Activated CD8-positive, alpha-beta memory T cell treated with anti-CD3 and anti-CD28 coated beads, Interleukin-2, amount 50 U/mL, for 1 hour (primary cell): ENCODE measurements at regions not wholly inside any gene's neighbourhood (a gene's known extent, or its start where the extent isn't known, plus 50 kb on each side); places are given as distances from the start of the nearest gene placed in this dataset.

Experiments
- DNase-seq: peaks from one replicate; pipeline ENCODE4 v3.0.0-alpha.2; 2020; ENCODE audit errors: extremely low read depth

DNA sequence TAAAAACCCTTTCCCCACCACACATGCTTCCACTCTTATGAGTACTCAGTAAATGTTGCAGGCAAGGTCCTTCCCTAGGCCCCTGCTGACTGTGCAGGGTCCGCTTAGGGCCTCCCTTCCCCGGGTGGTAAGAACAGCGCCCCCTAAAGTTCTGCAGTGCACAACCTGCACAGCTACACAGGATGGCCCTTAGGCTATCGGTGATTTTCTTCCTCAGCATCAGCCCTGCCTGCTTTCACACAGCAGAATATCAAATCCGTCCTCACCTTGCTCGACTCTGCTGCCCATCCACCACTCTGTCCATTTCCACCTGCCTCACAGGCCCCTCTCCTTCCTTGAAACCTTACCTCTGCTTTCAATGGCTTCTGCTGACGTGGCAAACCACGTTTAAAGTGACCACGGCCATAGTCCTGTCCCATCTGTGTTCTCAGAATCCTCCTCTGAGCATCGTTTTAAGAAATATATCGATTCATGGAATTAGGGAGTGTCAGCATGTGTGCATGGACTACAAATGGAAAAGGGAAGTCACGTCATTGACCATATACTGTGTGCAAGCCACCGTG lies 51.4 kb upstream of the TMEM132E start:
- no peak for DNase-seq

DNA sequence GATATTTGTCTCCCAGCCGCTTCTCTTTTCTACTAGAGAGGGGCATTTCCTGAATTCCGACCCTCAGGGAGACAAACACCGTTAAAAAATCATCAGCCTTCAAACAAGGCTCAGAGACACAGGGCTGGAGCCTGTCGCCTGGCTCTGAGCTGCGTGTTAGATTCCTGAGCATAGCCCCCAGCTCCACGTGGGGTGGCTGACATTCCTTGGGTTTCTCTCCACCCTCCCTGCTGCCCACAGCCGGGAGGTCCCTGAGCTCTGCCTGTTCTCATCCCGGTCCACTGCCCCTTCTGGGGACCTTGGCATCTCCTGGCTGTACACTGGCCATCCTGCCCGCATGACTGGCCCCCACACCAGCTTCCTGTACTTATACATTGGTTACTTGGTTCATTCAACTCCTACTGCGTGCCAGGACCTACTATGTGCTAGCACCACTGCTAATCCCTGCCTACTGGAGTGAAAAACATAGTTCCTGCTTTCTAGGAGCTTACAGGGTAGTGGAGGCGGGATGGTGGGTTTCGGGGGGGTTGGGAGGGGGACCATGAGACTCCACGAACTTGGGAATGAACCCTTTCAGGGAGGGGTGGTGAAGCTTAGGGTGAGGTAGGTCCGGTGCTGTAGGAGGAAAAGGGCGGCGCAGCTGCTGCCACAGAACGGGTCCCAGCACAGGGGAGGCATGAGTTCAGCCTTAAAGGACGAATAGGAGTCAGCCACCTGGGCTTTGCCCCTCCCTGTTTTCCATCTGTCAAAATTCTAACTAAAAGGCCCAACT lies 52.1 kb upstream of the TMEM132E start:
- no peak for DNase-seq

DNA sequence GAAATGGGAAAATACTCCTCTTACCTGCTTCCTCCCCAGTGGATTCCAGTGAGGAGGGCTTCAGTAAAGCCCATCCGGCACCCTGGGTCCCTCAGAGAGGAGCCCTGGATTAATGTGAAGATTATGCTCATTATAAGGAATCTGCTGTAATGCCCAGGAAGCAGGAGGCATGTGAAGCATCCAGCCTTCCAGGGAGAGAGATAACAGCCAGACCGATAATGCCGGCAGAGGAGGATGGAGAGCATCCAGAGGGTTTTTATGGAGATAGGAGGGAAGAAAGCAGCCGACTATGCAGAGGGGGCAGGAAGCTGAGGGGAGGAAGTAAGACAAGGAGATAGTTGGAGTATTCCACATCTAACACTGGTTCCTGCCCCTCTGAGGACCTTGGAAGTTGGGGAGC lies 53.7 kb upstream of the TMEM132E start:
- no peak for DNase-seq

DNA sequence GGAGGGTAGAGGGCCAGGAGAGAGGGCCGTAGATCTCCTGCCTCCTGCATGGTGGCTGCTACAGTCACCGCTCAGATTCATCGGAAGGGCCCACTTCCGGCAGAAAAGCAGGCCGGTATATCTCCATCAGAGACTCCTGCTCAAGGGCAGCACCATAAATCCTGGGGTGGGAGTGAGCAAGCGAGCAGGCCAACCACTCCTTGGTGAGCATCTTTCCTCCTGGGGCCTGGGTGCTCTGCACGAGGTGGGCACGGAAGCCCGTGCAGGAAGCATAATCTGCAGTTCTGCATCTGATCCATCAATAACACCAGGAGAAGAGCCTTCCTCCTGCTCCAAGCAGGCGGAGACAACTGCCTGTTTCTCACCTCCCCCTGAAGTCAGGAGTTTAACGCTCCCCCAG lies 57.4 kb upstream of the TMEM132E start:
- no peak for DNase-seq

DNA sequence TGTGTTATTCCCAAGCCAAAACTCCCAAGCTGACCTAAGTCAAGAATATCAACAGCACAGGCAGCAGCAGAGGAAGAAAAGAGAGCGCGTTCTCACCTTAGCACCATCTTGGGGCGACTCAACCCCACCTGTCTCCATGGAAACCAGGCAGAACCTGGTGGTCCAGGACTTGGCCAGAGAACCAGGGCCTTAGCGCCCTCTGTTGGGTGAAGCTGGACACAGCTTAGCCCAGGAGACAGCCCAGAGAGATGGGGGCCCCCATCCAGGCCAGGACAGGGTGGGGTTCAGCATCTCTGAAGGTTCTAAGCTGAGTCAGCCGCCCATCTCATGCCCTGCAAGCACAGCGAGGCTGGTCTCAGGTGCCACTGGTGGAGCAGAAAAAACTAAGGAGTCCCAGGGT lies 60.1 kb upstream of the TMEM132E start:
- no peak for DNase-seq

DNA sequence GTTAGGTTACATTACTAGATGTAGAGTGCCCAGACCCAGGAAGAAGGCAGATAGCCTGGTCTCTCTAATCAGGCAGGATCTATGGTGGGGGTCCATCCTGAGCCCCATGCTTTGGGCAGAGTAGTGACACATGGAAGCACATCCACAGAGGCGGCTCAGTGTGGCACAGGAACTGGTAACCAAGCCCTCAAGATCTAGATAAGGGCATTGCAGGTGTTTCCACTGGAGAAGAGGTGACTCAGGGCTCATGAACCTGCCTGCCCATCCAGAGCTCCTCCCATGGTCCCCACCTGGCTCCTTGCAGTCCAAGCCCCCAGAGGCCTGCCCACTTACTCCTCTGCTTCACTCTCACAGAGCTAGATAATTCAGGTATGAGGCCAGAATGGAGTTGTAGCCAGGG lies 62.0 kb upstream of the TMEM132E start:
- DNase-seq, result no peak

DNA sequence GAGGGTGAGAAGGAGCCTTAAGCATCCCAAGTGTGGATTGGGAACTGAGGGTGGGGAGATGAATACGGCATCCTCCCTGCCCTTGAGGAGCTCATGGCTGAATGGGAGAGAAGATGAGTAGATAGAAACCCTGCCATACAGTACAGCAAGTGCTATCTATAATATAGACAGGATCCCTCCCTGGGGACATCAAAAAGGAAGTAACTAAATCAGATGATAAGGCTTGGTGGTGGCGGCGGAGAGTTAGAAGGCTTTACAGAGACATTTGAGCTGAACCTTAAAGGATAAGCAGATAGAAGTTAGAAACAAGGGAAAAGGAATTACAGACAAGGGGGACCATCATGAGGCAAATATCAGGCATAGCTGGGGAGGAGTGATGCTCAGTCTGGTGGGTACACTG lies 67.5 kb upstream of the TMEM132E start:
- no peak for DNase-seq

DNA sequence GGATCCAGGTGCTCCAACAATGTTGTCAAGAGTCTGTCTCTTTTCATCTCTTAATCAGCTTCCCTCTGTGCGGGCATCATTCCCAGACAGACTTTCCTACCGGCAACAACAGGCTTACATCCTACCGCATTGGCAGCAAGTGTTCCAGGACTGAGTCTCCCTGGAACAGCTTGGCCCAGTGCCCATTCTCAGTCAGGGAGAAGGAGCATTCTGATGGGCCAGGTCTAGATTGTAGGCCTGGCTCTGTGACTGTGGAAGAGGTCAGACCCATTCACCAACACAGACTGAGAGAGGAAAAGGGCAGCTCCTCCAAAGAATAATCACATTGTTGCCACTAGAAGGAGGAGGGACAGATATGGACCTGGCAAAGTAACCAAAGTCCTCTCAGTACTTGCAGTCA lies 68.1 kb upstream of the TMEM132E start:
- no peak for DNase-seq

DNA sequence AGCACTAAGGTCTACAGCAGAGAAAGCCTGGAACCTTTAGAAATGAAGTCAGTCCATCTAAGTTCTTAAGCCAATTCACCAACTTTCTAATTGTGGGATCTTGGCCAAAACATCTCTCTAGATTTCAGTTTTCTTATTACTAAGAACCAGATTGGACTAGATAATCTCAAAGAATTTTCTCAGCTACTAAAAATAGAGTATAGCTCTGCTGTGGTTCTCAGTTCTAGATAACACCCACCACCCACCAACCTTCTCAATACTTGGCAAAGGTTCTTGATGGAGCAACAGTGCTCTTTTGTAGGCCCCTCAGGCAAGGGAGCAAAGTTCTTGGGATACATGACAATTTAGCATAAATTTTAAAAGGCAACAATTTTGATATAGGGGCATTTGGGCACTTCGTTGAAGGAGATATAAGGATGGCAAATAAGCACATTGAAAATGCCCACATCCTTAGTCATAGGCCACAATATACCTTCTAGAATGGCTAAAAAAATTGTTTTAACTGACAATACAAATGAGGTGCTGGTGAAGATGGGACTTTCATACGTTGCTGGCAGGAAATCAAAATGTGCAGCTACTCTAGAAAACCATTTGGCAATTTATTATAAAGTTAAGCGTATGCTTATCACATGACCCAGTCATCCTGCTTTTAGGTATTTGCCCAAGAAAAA lies 74.4 kb upstream of the TMEM132E start:
- no peak for DNase-seq

DNA sequence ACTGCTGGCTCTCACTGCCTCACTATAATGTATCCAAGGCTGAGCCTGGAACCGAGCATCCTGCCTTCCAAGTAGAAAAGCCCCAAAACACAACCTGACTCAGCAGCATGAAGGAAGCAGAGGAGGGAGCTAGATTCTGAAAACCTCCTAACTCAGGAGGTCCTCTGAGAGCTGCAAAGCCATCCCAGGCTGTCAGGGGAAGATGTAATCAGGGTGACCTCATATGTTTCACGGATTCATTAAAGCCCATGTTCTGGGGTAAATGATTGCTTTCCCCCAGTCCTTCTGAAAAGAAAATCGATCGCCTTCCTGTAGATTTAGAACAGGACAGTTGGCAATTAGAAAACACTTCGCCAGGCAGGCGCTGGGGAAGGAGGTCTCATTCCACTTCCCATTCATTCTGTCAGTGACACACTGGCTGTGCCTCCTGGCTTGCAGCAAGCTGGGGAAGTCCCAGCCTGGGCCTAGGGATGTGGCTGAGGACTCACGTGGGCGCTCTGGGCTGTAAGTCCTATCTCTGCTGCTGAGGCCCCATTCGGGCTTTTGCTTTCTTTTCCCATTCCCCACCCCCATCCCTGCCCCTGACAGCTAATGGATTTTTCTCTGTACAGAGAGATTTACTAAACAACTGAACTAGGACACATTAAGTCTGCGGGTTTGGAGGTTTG lies 75.7 kb upstream of the TMEM132E start:
- no peak for DNase-seq

DNA sequence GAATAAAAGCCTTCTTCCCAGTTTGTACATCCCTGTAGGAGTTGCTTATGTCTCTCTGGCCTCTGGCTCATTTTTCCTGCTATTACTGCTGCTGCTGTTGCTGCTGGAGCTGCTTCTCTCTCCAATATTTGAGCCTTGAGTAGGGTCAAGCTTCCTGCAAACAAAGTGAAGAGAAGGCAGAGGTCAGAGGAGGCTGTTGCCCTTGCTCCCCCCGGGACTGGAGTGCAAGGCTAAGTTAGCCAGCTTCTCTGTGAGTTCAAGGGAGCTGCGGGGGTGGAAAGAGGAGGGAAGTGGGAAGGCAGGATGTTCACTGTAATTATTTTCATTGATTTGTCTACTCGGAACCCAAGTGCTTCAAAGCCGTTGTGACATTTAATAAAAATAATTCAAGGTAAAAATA lies 77.0 kb upstream of the TMEM132E start:
- DNase-seq, result no peak

DNA sequence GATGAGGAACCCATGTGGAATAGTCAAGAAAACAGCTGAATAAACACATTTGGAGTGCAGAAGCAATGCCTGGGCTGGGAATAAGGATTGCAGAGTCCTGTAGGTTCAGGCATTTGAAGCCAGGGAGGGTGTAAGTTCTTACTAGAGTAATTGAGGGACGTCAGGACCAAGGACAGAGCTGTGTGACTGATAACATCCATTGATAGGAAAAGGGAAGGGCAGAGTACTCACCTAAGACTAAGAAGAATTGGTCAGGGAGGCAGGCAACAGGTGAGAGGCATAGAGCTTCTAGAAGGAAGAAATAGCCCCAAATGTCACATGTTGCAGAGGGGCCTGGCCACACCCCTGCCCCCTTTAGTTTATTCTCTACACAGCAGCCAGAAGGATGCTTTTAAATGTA lies 79.8 kb upstream of the TMEM132E start:
- DNase-seq, result no peak

DNA sequence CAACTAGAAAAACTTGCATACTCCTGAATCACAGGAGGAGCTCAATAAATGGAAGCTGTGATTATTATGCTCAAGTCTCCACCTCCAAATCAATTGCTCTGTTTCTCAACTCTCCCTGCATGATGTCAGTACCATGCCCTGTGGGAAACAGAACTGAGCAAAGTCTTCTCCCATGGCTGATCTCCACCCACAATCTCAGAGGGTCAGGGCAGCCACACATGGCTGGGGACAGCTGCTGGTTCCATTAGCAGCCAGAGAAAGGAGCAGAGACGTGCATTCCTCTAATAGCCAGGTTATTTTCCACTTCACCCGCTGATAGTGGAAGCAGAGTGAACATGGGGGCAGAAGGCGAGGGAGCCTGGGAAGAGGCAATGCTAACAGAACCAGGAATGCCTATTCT lies 85.5 kb upstream of the TMEM132E start:
- DNase-seq, result no peak

DNA sequence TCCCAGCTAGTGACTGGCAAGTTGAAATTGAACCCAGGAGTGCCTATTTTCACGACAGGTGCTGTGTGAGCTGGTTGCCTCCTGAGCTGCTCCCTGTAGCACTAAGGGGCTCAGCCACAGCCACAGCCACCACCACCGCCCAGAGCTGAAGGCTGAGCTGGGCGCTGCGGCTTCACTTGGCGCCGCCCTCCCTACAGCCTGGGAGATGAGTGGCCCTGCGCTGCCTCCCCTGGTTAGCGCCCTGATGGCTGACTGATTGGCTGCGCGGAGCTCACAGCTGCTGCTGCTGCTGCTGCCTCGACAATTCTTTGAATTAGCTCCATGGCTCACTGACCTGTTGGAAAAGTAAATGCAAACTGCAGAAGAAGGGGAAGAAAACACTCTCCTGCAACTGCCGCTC lies 91.8 kb upstream of the TMEM132E start:
- DNase-seq, result no peak

DNA sequence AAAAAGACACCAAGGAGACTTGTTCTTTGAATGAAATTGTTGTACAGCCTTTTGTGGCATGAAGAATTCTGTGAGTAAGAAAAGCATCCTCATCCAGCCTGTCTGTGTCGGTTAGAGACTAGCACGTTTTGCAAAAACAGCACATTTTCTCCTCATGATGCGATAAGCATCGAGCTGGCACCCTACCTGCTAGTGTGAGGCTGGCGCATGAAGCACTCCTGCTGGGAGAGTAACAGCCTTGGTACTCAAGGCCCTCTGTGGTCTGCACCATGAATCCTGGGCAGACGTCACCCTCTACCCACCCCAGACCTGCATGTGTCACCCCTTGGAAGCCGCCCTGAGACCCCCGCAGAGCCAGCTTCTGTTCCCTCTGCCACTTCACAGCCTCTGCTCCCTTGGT lies 92.6 kb upstream of the TMEM132E start:
- no peak for DNase-seq

DNA sequence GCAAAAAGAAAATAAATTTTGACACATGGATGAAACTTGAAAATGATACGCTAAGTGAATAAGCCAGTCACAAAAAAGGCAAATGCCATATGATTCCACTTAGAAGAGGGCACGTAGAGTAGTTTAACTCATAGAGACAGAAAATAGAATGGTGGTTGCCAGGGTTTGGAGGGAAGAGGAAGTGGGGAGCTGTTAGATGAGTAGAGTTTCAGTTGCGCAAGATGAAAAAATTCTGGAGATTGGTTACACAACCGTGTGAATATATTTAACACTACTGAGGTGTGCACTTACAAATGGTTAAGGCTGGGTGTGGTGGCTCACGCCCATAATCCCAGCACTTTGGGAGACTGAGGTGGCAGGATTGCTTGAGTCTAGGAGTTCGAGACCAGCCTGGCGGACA lies 93.4 kb upstream of the TMEM132E start:
- no peak for DNase-seq

DNA sequence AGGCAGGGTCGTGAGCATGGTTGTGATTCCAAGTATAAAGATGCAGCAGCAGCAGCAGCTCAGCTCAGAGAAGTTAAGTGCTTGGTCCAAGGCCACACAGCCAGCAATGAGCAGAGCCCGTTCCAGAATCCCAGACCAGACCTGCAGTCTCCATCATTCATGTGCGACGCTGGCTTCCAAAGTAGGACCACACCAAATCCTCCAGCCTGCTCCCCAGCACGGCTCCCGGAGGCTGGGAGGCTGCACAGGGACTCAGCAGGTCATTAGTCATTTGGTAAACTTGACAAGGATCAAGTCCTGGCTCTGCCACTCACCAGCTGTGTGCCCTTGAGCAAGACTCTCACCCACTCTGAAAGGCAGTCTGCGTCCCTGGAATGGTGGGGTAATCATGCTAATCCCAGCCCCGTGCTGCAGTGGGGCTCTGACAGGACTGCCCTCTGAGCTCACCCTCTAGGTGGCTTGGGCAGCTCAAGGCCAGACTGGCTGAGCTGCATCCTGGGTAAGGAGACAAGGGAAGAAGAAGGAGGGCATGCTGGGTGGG lies 95.1 kb upstream of the TMEM132E start:
- DNase-seq, result no peak

DNA sequence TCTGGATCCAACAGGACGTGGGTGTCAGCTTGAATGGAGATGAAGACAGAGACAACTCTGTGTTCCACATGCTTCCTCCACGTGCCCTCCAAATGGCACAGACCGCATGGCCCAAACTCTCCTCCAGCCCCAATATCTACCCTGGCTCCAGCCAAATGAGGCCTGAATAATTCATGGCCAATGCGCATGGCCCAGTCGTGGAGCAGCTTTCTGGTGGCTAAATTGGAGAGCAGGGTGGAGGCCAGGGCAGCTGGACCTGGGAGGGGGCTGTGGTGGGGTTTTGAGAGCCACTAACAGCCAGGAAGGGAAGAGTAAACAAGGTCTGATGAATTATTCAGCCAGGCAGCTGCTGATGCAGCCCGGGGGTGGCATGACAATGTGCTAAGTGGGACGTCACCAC lies 96.7 kb upstream of the TMEM132E start:
- DNase-seq, result no peak

DNA sequence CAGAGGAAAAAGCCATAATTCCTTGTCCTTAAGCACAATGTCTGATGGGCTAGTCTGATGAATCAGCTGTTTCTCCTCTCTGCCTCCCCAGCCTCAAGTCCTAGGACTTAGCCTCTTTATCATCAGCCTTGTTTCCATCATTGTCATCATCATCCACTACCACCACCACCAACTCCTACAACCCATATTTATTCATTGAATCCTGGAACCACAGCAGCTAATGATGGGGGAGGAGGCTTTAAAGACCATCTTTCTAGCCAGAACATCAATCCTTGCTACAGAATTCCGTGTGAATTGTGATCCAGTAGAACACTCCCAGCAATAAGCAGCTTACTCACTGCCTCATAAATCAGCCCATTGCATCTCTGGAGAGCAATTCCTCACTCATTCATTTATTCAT lies 97.6 kb upstream of the TMEM132E start:
- no peak for DNase-seq

DNA sequence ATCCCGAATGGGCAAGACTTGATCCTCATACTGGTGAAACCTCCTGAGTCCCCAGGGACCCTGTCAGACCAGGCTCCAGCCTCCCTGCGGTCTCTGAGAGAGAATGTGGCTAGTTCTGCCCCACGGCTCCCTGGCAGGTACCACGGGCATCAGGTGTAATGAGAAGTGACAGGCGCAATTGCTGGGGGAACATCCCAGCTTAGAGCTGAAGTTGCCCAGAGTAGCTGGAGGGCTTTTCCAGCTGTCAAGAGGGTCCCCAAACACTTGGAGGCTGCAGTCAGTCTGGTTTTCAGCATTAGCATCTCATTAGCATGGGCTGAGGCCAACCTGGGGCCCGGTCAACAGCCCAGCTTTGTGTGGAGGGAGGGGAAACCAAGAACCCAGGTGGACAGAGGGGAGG lies 100.0 kb upstream of the TMEM132E start:
- no peak for DNase-seq

DNA sequence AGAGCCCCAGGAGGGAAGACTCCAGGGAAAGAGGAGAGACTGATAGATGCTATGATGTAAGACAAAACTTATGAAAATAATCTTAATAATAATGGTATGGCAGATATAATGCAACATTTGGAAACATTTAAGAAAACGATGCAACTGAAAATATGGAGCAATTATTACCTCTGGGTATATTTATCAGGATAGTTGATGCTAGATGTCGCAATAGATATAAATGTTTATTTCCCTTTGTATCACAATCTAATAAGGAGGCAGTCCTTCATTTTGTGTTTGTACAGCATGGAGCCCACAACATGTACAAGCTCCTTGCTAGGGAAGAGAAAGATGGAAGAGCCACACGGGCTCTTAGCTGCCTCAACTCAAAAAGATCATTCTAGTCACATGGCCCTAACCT lies 101.1 kb upstream of the TMEM132E start:
- no peak for DNase-seq

DNA sequence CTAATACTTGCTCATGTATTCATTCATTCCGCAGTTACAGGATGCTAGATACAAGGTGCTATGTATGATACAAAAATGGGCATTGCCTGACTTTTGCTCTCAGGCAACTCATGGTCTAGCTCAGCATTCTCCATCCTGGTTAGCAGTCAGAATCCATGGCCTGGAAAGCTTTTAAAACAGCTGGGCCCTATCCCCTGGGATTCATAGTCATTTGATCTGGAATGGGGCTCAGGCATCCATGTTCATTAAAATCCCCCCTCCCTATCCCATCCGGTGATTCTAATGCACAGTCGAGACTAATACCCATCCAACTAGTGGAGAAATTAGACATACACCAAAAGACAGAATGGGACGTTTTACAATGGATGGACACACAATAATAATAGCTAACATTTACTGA lies 104.1 kb upstream of the TMEM132E start:
- DNase-seq, result no peak

DNA sequence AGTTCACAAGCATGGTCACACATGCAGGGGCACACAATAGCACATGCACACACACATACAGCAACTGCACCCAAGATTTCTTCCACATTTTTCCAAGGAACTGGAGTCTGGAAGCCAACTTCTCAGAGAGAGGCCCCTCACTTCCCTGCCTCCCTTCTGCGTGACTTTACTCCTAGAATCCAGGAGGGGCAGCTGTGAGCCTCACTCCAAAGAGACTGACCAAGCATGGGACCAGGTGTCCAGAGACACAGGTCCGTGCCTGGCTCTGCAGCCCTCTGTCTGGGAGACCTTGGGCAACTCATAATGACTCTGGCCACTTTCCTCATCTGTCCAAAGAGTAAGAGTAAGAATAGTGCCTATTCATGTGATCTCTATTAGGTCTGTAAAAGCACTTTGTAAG lies 104.7 kb upstream of the TMEM132E start:
- DNase-seq, result no peak
